ENCODE measurements at regions not wholly inside any gene's neighbourhood (a gene's known extent, or its start where the extent isn't known, plus 50 kb on each side); places are given as distances from the start of the nearest gene placed in this dataset.
"Not testable (repeated sequence)": the region's sequence is repeated elsewhere in the genome, so short reads cannot be mapped to it uniquely, and the experiment has no call there.

DNA sequence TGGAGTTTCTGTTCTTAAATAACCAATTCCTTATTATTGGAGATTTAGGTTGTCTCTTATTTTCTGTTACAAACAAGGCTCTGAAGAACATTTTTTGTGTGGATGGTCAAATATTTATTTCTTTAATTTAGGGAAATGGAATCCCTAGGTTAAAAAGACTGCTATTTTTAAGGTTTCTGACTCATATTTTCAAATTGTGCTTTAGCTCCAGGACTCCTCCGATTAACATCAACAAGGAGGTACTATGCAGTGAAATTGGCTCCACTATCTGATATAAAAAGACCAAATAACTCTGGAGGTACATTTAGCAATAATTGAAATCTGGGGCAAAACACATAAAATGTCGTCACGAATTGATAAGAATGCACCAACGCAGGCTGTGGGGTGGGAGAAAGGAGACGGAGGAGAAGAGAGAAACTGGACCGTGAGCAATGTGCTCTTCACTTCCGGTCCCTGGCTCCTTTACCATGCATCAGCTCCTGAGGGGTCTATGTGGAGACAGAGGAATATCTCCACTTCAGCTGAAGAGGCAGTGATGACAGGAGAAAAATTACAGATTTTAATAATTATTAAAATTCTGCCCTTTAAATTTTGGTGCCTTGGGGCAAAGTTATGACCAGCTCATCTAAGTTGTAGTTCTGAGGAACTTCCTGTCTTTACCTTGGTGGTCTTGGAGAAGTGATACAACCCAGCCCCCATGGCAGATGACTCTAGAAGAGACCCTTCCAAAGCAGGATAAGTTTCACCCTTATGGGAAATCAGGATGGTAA, 90.2 kb upstream of the BTG1 start:
- H3K4me3 ChIP-seq (ENCODE audit: low read depth, low read length) = no peak overlapping the region
- no peak for DNase-seq (ENCODE audit: low read depth)
- TF ChIP-seq, protein P1, sequence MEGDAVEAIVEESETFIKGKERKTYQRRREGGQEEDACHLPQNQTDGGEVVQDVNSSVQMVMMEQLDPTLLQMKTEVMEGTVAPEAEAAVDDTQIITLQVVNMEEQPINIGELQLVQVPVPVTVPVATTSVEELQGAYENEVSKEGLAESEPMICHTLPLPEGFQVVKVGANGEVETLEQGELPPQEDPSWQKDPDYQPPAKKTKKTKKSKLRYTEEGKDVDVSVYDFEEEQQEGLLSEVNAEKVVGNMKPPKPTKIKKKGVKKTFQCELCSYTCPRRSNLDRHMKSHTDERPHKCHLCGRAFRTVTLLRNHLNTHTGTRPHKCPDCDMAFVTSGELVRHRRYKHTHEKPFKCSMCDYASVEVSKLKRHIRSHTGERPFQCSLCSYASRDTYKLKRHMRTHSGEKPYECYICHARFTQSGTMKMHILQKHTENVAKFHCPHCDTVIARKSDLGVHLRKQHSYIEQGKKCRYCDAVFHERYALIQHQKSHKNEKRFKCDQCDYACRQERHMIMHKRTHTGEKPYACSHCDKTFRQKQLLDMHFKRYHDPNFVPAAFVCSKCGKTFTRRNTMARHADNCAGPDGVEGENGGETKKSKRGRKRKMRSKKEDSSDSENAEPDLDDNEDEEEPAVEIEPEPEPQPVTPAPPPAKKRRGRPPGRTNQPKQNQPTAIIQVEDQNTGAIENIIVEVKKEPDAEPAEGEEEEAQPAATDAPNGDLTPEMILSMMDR (conservative IDR thresholded peaks at IDR 0.05; ENCODE audit: low read depth, low read length) = no peak

DNA sequence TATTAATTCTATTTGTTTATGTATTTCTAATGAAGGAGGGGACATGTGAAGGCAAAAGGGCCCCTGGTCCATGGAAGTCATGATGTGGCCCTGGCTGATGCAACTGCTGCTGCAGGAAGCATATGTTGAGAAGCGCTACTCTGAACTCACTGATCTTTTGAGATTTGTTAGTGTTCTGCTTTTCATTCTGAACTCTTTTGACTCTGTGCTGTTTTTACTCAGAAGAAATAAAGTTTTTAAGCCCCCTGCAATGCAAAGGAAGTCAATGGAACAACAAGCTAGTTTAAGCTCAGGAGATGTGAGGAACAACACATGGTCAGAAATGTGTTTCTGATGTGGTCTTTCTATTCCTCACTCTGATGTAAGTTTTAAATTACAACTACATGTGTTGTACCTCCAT, 88.9 kb upstream of the BTG1 start:
- H3K4me3 ChIP-seq (ENCODE audit: low read depth, low read length) = no peak overlapping the region
- no peak for DNase-seq (ENCODE audit: low read depth)

DNA sequence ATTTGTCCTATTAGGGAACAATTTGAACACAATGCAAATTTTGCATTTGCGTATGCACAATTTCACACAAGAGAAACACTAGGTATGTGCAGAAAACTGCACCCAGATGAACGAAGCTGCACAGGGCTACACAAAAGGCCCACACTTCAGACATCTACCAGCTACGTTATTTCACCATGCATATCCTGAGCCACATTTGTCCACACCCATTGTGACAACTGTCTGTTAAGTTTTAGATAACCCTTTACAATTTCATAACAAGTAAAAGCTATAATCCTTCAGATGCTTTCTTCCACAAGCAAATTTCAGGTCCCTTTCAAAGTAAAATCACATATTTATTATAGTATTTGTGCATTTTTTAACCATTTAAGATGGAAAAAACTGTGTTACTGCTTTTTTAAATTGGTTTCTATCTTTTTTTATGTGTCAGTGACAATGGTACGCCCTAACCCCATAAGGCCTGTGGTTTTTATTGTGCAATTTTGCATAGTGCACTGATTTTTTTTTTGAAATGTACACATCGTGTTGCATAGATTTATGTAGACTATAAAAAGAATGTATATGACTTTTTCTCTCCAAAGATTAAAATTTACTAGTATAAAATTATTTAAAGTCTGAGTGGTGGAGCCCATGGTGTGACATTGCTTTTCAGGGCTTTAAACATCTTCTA, 87.8 kb upstream of the BTG1 start:
- DNase-seq (ENCODE audit: low read depth) = no peak
- H3K4me3 ChIP-seq (ENCODE audit: low read depth, low read length) = no peak overlapping the region
- TF ChIP-seq, protein P1 (conservative IDR thresholded peaks at IDR 0.05; ENCODE audit: low read depth, low read length) = no peak

More for the DNA sequence above, 88.9 kb upstream of the BTG1 start:
- TF ChIP-seq, protein P1 (conservative IDR thresholded peaks at IDR 0.05; ENCODE audit: low read depth, low read length) = no peak

DNA sequence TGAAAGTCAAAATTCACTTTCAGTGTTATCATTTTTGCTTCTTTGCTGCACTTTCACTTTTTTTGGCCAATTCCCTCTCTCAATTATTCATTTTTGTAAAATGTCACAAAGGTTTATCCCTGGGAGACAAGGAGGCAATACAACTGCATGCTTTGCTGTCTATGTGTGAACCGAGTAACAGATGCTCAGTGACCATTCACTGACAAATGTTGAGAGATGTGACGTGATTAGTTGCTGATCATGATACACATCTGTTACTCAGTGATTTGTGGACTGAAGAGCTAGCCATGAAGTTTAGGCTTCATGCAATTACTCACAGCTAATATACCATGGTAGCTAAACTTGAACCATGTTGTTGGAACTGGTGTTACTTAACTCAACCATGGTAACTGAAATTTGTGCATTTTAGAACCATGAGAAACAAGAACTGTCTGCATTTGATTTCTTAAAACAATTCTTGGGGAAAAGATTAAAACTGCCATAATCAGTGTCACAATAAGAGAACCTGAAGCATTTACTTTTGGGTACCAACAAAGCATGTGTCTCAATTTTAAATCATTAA, 86.8 kb upstream of the BTG1 start:
- H3K4me3 ChIP-seq (ENCODE audit: low read depth, low read length); DNase-seq (ENCODE audit: low read depth): not testable (repeated sequence)

GRCh38 chr12:92231945-92232344, 86.3 kb upstream of the BTG1 start:
- DNase-seq (ENCODE audit: low read depth); H3K4me3 ChIP-seq (ENCODE audit: low read depth, low read length): not testable (repeated sequence)

- not testable (repeated sequence) for DNase-seq (ENCODE audit: low read depth); H3K4me3 ChIP-seq (ENCODE audit: low read depth, low read length)
Measured at GRCh38 chr12:92231532-92231931, 85.9 kb upstream of the BTG1 start.

DNA sequence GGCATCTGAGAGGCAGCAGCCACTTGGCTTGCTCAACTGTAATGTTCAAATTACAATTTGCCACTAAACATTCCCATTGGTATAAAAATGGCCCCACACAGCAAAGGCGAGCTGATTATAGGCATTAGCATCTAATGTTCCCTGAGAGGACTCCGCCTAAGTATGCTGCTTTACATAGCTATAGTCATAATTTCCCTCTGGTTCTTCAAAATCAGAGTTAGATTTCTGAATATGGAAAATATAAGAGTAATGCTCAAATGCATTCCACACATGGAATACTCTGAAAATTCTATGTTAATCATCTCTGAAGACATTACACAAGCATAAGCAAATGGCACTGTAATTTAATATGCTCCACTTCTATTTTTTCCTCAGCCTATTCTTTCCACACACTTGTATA, 83.7 kb upstream of the BTG1 start:
- DNase-seq (ENCODE audit: low read depth) = no peak
- TF ChIP-seq, protein P1 (conservative IDR thresholded peaks at IDR 0.05; ENCODE audit: low read depth, low read length) = no peak

DNA sequence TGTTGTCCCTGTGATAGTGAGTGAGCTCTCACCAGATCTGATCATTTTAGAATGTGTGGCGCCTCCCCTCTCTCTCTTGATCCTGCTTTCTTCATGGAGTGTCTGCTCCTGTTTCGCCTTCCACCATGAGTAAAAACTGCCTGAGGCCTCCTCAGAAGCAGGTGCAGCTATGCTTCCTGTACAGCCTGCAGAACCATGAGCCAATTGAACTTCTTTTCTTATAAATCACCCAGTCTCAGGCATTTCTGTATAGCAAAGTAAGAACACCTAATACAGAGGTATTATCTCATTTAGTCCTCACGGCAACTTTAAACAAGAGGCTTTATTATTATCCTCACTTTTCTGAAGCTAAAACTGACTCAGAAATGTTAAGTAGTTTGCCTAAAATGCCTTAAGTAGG, 81.3 kb upstream of the BTG1 start:
- no peak for DNase-seq (ENCODE audit: low read depth)

More for the DNA sequence above, 83.7 kb upstream of the BTG1 start:
- no peak overlapping the region for H3K4me3 ChIP-seq (ENCODE audit: low read depth, low read length)

More for the DNA sequence above, 81.3 kb upstream of the BTG1 start:
- TF ChIP-seq, protein P1 (conservative IDR thresholded peaks at IDR 0.05; ENCODE audit: low read depth, low read length) = no peak
- H3K4me3 ChIP-seq (ENCODE audit: low read depth, low read length) = no peak overlapping the region
